Lower leg skin (tissue), 3 donors: ENCODE measurements at regions not wholly inside any gene's neighbourhood (a gene's known extent, or its start where the extent isn't known, plus 50 kb on each side); places are given as distances from the start of the nearest gene placed in this dataset.

ENCODE experiments used
- CTCF ChIP-seq, 3 donors: fragments of 450-650 bp; IDR thresholded peaks; one replicate each; pipeline ENCODE4 v1.5.1; 2016; ENCODE audit warnings: antibody characterized with exemption in 3 of 3, mild to moderate bottlenecking in 3 of 3, moderate library complexity in 2 of 3
- POLR2A ChIP-seq, 2 donors: fragments of 450-650 bp; IDR thresholded peaks; one replicate each; pipeline ENCODE4 v1.6.1; 2016 to 2017; ENCODE audit warnings: antibody characterized with exemption in 2 of 2, mild to moderate bottlenecking in 1 of 2, moderate library complexity in 1 of 2

GRCh38 chr6:43985329-43985728, 141.9 kb downstream of the MRPL14 start:
- TF ChIP-seq CTCF (IDR thresholded peaks at IDR 0.05) (no peak), POLR2A (IDR thresholded peaks at IDR 0.05) (no peak)
